ENCODE measurements at regions not wholly inside any gene's neighbourhood (a gene's known extent, or its start where the extent isn't known, plus 50 kb on each side); places are given as distances from the start of the nearest gene placed in this dataset.

DNA sequence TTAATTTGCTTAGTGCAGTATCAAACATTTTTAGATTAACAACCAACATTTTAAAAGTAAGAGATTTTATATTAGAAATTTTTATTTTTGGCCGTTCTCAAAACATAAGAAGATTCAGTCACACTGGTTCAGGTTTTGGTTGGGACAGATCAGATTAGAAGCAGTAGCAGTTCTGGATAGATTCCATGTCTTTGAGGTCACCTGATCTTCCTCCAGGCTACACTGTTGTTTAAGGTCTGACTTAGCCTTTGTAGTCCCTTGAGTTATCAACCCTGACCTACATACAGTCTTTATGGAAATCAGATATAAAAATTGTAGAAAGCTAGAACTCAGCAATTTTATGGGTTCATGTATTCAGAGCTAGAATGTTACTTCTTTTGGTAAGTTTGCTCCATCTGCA, 910.0 kb upstream of the WWC1 start:
- Histone ChIP-seq H3K79me2 (ENCODE audit: control insufficient read depth, insufficient read depth, low read length) (no peaks in the 10 kb centered on the region), H3K36me3 (ENCODE audit: control insufficient read depth in 2 of 2, extremely low read depth in 1 of 2, insufficient read depth in 2 of 2, low read length in 2 of 2) (no peaks in the 10 kb centered on the region), H3K4me3 (replicated peaks in 1 of 3; ENCODE audit: insufficient read depth in 1 of 3, low read depth in 1 of 3, low read length in 3 of 3) (no peak overlapping the region), H4K20me1 (replicated peaks; ENCODE audit: control insufficient read depth, extremely low read depth, insufficient read depth, low read length) (no peaks in the 10 kb centered on the region), H3K27ac (ENCODE audit: insufficient read depth, low read depth, low read length) (no peak overlapping the region), H2AFZ (ENCODE audit: low read depth, low read length) (no peak overlapping the region), H3K9ac (replicated peaks; ENCODE audit: extremely low read depth, insufficient read depth, low read length) (no peak overlapping the region), H3K4me1 (ENCODE audit: control insufficient read depth, extremely low read depth, insufficient read depth, low read length) (no peaks in the 10 kb centered on the region), H3K9me1 (replicated peaks; ENCODE audit: control insufficient read depth, extremely low read depth, insufficient read depth, low read length) (no peaks in the 10 kb centered on the region), H3K27me3 (ENCODE audit: control insufficient read depth in 2 of 2, insufficient read depth in 2 of 2, low read length in 2 of 2) (no peaks in the 10 kb centered on the region), H3K9me3 (replicated peaks; ENCODE audit: control insufficient read depth, insufficient read depth, low read length) (no peaks in the 10 kb centered on the region), H3K4me2 (ENCODE audit: insufficient read depth, low read length) (no peak overlapping the region)
- CTCF ChIA-PET = no interaction called here
- no TSS peak for BruUV-seq (replicated peaks)
- DNase-seq (ENCODE audit: low read depth, low spot score) = no peak
- dilution Hi-C loops (cut with MboI; ENCODE audit: extremely low pct_ligation_motif_present, low sequenced_read_pairs) = no loop called here
- FAIRE-seq = no peak
- POLR2A ChIA-PET = no interaction called here
- TF ChIP-seq JUN (IDR thresholded peaks at IDR 0.05; ENCODE audit: borderline replicate concordance, insufficient read depth, insufficient read length, low read depth) (no peak), MYC (IDR thresholded peaks at IDR 0.05; ENCODE audit: low read depth, low read length) (no peak), EZH2 (IDR thresholded peaks at IDR 0.05; ENCODE audit: borderline replicate concordance, low read depth, low read length, severe bottlenecking) (no peak), FOS (IDR thresholded peaks at IDR 0.05; ENCODE audit: borderline replicate concordance, insufficient read depth, low read length) (no peak)
- TF ChIP-seq, protein P1, sequence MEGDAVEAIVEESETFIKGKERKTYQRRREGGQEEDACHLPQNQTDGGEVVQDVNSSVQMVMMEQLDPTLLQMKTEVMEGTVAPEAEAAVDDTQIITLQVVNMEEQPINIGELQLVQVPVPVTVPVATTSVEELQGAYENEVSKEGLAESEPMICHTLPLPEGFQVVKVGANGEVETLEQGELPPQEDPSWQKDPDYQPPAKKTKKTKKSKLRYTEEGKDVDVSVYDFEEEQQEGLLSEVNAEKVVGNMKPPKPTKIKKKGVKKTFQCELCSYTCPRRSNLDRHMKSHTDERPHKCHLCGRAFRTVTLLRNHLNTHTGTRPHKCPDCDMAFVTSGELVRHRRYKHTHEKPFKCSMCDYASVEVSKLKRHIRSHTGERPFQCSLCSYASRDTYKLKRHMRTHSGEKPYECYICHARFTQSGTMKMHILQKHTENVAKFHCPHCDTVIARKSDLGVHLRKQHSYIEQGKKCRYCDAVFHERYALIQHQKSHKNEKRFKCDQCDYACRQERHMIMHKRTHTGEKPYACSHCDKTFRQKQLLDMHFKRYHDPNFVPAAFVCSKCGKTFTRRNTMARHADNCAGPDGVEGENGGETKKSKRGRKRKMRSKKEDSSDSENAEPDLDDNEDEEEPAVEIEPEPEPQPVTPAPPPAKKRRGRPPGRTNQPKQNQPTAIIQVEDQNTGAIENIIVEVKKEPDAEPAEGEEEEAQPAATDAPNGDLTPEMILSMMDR (IDR thresholded peaks at IDR 0.05; ENCODE audit: extremely low read depth in 1 of 2, insufficient read depth in 1 of 2, low read depth in 1 of 2, low read length in 2 of 2) = no peak
- TF ChIP-seq, protein P2, sequence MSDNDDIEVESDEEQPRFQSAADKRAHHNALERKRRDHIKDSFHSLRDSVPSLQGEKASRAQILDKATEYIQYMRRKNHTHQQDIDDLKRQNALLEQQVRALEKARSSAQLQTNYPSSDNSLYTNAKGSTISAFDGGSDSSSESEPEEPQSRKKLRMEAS (IDR thresholded peaks at IDR 0.05; ENCODE audit: insufficient read depth, insufficient read length) = no peak
- intact Hi-C loops (cut with micrococcal nuclease) = no loop called here

DNA sequence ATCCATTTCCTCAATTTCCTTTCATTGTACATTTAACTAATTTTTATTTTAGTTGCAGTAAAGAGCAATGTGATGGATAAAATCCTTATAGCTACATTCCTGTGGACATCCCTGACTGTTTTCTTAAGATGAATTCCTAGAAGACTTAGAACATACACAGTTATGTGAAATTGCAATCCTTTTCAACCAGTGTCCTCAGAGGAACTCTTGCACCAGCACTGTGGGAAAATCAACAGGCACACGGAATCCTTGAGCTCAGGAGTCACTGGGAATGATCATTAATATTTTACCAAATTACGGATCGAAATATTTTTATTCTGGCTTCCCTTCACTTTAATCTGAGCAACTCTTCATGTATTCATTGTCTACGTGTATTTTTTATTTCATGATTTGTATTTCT, 901.9 kb upstream of the WWC1 start:
- H3K4me2 ChIP-seq (ENCODE audit: insufficient read depth, low read length) = no peak overlapping the region
- BruUV-seq (replicated peaks) = no TSS peak
- FAIRE-seq = no peak
- ChIA-PET CTCF (no interaction called here), POLR2A (no interaction called here)
- no peaks in the 10 kb centered on the region for H3K27me3 ChIP-seq (ENCODE audit: control insufficient read depth in 2 of 2, insufficient read depth in 2 of 2, low read length in 2 of 2)
- DNase-seq (ENCODE audit: low read depth, low spot score) = no peak
- peaks cover 2% of the 10 kb centered on the region for H3K9me3 ChIP-seq (replicated peaks; ENCODE audit: control insufficient read depth, insufficient read depth, low read length)
- H3K27ac ChIP-seq (ENCODE audit: insufficient read depth, low read depth, low read length) = no peak overlapping the region
- H3K9me1 ChIP-seq (replicated peaks; ENCODE audit: control insufficient read depth, extremely low read depth, insufficient read depth, low read length) = no peaks in the 10 kb centered on the region
- dilution Hi-C loops (cut with MboI; ENCODE audit: extremely low pct_ligation_motif_present, low sequenced_read_pairs) = no loop called here
- H3K36me3 ChIP-seq (ENCODE audit: control insufficient read depth in 2 of 2, extremely low read depth in 1 of 2, insufficient read depth in 2 of 2, low read length in 2 of 2) = no peaks in the 10 kb centered on the region
- H3K79me2 ChIP-seq (ENCODE audit: control insufficient read depth, insufficient read depth, low read length) = no peaks in the 10 kb centered on the region
- H2AFZ ChIP-seq (ENCODE audit: low read depth, low read length) = no peak overlapping the region
- H4K20me1 ChIP-seq (replicated peaks; ENCODE audit: control insufficient read depth, extremely low read depth, insufficient read depth, low read length) = no peaks in the 10 kb centered on the region
- H3K4me1 ChIP-seq (ENCODE audit: control insufficient read depth, extremely low read depth, insufficient read depth, low read length) = no peaks in the 10 kb centered on the region
- TF ChIP-seq EZH2 (IDR thresholded peaks at IDR 0.05; ENCODE audit: borderline replicate concordance, low read depth, low read length, severe bottlenecking) = no peak
- TF ChIP-seq, protein P1 (IDR thresholded peaks at IDR 0.05; ENCODE audit: extremely low read depth in 1 of 2, insufficient read depth in 1 of 2, low read depth in 1 of 2, low read length in 2 of 2) = no peak
- TF ChIP-seq JUN (IDR thresholded peaks at IDR 0.05; ENCODE audit: borderline replicate concordance, insufficient read depth, insufficient read length, low read depth) = no peak
- no peak for TF ChIP-seq POLR2AphosphoS5 (IDR thresholded peaks at IDR 0.05; ENCODE audit: insufficient read depth, low read depth, low read length)
- TF ChIP-seq POLR2A (IDR thresholded peaks at IDR 0.05; ENCODE audit: low read depth, low read length) = no peak
- no peak for TF ChIP-seq GATA2 (IDR thresholded peaks at IDR 0.05; ENCODE audit: insufficient read depth, insufficient read length, low read depth, low read length)
- TF ChIP-seq MYC (IDR thresholded peaks at IDR 0.05; ENCODE audit: low read depth, low read length) = no peak
- TF ChIP-seq, protein P2 (IDR thresholded peaks at IDR 0.05; ENCODE audit: insufficient read depth, insufficient read length) = no peak
- no peak for TF ChIP-seq FOS (IDR thresholded peaks at IDR 0.05; ENCODE audit: borderline replicate concordance, insufficient read depth, low read length)
- H3K4me3 ChIP-seq (replicated peaks in 1 of 3; ENCODE audit: insufficient read depth in 1 of 3, low read depth in 1 of 3, low read length in 3 of 3) = no peak overlapping the region
- H3K9ac ChIP-seq (replicated peaks; ENCODE audit: extremely low read depth, insufficient read depth, low read length) = no peak overlapping the region
- intact Hi-C loops (cut with micrococcal nuclease) = no loop called here

All from endothelial cell of umbilical vein (primary cell).